ENCODE measurements at regions not wholly inside any gene's neighbourhood (a gene's known extent, or its start where the extent isn't known, plus 50 kb on each side); places are given as distances from the start of the nearest gene placed in this dataset.
"Not testable (repeated sequence)": the region's sequence is repeated elsewhere in the genome, so short reads cannot be mapped to it uniquely, and the experiment has no call there.

DNA sequence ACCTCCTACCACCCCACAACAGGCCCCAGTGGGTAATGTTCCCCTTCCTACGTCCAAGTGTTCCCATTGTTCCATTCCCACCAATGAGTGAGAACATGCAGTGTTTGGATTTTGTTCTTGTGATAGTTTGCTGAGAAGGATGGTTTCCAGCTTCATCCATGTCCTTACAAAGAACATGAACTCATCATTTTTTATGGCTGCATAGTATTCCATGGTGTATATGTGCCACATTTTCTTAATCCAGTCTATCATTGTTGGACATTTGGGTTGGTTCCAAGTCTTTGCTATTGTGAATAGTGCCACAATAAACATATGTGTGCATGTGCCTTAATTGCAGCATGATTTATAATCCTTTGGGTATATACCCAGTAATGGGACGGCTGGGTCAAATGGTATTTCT, 81.6 kb downstream of the P2RY10 start:
- not testable (repeated sequence) for DNase-seq (ENCODE audit: low read depth)

DNA sequence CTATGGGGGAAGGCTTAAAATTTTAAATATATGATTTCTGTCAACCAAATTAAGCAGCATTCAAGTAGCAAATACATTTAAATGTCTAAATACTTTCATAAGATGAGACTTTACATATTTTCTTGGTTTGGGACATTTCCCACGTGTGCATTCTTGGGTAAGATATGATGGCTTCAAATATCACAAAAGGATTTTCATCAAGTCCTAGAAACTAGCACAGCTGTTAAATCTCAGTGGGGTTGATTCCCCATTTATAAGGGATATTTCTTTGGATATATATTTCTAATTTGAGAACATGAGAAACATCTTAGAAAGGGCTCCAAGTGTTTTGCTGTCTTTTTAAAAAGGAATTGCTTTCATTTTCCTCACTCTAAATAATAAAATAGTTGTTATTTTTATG, 90.2 kb downstream of the P2RY10 start:
- DNase-seq (ENCODE audit: low read depth), result no peak

DNA sequence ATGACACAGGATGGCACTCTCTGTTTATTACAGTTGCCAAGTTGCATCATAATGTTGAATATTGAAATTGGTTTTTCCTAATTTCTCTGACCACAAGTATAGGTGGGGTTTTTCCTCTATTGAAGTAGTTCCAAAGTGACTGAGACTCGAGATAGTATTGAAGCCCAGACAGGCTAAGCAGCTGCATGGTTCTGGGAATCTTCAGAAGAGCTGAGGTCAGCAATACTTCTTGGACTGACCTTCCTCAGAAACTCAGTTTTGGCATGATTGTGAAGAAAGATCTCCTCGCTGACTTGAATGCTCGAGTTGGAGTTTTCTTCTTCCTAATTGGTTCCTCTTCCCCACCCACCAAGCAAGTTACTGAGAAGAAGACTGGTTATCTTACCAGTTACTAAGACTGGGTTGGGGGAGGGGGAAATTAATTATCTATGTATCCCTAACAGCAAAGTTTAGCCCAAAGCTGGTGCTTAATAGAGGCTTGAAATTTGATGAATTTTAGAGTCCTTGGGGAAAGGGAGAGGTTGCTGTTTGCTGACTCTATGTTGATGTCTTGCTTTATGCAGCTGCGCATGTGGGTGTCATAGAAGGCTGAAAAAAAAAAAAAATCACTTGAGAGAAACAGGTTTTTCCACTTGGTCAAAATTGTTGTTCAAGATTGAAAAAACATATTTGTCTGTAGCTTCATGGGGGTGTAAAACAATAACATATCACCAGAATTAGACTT, 91.1 kb downstream of the P2RY10 start:
- no peak for DNase-seq (ENCODE audit: low read depth)

DNA sequence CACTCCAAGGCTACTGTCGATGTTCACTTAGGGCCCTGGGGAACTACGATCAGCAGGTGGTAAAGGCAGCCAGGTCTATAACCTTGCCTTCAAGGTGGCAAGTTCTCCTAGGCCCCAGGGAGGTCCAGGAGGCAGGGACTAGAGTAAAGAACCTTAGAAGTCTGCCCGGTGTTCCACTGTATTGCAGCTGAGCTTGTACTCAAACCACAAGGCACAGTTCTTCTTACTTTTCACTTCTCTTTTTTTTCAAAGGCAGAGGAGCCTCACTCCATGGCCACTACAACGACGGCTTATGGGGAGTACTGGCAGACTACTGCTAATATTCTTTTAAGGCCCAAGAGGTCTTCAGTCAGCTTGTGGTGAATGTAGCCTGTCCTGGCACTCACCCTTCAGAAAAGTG, 78.8 kb upstream of the GPR174 start:
- DNase-seq (ENCODE audit: low read depth), result no peak

DNA sequence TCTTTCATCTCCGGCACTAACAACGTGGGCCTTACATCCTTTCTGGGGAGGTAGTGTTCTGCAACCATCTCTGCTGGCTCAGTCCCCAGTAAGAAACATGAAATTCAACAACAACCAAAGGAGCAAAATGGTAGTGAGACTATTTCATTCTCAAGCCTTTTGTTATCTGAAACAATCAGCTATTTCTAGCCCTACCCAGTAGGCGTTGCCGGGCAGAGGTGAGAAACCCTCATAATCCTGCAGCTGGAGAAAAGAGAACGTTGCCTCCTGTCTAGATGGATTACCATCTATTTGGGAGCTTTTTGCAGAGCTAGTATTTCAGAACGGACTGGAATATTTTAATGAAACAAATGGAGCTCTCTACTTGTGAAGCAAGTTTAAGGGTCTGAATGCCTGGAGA, 66.4 kb upstream of the GPR174 start:
- no peak for DNase-seq (ENCODE audit: low read depth)

DNA sequence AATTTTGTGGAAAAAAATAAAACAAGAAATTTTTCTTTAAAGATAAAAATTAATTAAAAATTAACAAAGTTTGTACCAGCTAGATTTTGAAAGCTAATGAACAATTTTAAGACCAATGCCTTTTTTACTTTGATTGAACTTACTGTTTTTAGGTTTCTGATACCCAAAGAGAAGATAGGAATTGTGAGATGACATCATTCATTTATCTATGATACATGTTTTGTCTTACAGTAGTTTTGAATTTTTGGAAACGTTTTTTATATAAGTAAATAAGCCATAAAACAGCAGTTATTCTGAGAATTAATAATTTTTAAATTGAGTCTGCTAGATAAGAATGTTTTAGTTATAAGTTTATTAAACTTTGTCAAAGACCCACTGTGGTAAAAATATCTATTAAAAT, 65.0 kb upstream of the GPR174 start:
- DNase-seq (ENCODE audit: low read depth), result no peak

DNA sequence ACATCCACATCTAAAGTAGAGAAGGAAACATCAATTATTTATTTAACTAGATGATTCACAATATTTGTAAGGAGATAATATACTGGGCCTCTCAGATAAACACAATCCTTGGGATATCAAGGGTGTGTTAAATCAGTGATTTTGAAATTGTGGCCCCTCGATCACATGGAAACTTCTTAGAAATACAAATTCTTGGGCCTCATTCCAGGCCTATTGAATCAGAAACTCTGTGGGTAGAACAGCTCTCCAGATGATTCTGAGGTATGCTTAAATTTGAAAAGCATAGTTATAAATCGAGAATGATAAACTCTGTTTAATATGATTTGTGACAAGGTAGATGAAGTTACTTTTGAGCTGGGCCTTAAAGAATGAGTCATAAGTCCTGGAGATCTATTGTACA, 64.3 kb upstream of the GPR174 start:
- no peak for DNase-seq (ENCODE audit: low read depth)

DNA sequence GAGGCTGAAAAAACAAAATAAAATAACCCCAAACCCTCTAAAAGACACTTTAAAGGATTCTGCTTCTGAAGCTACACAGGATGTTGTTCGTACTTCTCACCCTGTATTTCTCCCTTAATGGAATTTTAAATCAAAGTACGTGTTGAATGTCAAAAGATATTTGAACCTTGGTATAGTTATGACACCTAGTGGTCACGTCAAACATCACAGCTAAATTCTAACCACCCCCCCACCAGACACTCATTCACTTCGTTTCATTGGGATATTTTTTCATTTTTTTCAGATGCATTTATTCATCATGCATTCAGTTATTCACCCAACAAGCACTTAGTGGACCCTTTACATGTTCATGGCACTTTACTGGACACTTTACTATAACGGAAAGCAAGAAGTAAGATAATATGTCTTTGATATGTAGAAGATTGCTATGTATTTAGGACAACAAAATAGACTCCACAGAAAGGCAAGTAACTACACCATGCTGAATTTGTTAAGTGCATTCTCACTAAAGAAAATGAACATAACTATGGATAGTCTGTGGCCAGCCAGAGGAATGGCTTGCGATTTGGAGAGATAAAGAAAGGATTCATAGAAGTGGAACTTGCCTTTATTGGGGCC, 62.5 kb upstream of the GPR174 start:
- peak; percentile 1 for DNase-seq (ENCODE audit: low read depth)

DNA sequence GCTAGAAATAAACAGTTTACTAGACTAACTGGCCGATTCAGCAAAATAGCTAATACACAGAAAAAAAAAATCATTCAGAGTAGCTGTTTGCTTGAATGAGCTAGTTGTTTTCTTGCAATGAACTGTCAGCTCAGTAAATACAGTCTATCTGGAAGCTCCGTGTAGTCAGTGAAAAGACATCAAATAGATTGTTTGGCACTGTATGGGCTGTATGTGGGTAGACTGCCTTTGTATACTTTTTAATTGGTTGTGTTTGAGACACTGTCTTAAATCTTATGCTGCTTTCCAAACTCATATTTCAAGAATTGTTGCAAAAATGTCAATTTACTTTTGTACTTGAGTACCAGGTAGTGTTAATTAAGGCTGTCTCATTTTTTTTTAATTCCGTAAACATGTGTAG, 61.6 kb upstream of the GPR174 start:
- no peak for DNase-seq (ENCODE audit: low read depth)

DNA sequence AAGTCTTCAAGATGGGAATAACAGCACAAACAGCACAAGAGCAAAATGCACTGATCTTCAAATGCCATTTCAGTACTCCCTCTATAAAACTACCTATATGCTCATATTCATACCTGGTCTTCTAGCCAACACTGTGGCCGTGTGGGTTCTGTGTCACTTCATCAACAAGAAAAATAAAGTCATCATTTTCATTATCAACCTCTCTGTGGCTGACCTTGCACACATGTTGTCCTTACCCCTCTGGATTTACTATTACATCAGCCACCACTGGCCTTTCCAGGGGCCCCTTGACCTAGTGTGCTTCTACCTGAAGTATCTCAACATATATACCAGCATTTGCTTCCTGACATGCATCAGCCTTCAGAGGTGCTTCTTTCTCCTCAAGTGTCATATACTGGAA, 59.6 kb upstream of the GPR174 start:
- no peak for DNase-seq (ENCODE audit: low read depth)

DNA sequence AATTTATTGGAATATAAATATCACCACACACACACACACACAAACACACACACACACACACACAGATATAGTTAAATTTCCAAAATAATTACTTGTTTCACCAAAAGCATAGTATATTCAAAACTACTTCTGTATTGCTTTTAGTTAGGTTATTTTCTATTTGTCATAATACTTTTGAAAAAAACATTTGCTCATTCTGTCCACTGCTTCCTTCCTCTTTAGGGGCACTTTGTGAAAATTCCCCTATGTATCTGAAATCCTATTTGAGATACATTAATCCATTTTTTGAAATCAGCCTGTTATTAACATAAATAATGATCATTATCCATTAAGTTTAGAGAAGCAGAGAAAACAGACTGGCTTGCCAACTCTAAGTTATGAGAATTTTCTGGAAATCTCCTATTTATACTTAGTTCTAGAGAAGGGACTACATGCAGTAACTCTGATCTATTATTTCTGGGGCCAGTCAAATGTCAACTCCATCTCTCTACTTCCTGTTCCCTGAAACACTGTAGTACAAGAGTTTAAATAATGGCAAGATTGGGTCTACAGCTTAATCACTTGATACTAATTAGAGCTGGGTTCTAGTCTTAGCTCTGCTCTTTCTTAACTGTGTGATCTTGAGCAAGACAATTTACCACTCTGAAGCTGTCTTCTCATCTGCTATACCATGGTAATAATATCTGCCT, 54.4 kb upstream of the GPR174 start:
- DNase-seq (ENCODE audit: low read depth), result no peak

DNA sequence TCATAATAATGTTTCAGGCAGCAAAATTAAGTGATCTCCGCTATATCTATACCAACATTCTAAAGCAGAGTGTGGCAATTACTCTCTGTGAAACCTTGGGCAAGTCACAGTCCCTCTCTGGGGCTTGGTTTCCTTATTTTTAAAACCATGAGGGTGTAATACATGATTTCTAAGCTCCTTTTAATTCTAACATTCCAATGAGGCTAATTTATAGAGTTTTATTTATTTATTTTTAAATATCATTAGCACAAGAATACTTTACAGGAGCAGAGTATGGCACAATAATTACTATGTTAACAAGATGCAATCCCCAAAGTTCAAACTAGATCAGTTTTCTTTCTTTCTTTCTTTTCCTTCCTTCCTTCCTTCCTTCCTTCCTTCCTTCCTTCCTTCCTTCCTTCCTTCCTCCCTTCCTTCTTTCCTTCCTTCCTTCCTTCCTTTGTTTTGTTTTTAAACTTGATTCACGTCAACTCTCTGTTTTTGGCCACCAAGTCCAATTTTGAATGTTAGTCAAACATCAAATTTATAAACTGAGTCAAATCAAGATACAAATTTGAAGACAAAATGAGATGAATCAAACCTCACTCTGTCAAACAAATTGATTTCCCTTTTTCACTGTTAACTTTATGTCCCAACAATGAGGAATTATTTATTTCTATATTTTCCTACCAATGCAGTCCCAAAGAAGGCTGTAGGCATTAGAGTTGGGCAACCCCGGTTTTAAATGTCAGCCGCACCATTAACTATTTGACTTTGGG, 50.2 kb upstream of the GPR174 start:
- DNase-seq (ENCODE audit: low read depth), result no peak

Data from activated T-helper 1 cell treated with Interleukin-2 at 50 U/mL for 16 hours (primary cell).